GM18499 (cell line): ENCODE measurements at regions not wholly inside any gene's neighbourhood (a gene's known extent, or its start where the extent isn't known, plus 50 kb on each side); places are given as distances from the start of the nearest gene placed in this dataset.
"Not testable (repeated sequence)": the region's sequence is repeated elsewhere in the genome, so short reads cannot be mapped to it uniquely, and the experiment has no call there.

Source experiments
- ATAC-seq: cut with Tn5 transposase; IDR thresholded peaks from one replicate; pipeline ENCODE4 v1.9.1; 2021; ENCODE audit warnings: moderate number of reproducible peaks; ENCODE audit not compliant: insufficient read depth, unreplicated experiment

DNA sequence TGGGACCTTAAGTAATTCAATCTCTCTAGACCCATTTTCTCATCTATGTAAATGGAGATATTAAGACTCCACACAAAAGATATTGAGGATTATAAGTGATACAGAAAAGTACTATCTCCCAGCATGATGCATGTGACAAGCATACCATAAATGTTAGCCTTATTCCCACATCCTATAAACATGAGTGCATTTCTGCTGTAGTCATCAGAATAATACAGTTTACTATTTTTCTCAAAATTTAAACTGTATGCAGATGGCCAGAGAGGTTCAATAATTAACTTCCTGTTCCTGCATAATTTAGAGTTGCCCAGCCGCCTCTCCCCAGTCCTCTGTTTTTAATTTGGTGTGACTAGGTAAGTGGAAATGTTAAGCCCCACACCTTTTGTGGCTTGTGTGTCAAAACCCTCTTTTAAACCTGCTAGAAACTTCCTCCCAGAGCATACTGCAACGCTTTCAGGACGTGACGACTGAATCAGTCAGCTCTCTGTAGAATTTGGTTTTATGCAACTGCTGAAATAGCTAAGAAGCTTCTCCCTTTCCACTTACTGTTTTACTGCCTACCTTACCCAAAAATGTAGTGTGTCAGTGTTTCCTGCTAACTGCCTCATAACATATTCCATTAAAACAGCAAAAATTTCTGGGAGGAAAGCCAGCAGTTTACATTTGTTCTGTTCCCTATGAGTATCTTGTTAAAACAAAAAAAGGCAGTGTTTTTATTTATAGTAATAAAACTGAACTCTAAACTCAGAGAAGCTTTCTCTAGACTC lies 1037.9 kb downstream of the EPHA3 start:
- ATAC-seq, result no peak

DNA sequence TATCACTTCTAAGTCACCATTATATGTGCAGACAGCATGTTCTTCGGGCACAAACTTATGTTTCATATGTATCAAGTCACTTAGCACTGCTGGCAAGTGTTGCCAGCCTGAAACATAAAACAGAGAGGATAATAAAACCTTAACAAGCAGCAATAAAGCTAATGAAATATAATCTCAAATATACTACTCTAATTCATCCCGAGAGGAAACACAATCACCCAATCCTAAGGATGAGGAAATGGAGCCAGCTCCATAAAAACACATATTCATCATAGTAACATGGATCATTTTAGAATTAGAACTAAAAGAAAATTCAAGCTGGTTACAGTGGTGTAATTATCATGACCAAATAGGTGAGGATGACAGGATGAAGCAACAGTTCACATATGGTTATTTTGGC lies 1072.7 kb downstream of the EPHA3 start:
- no peak for ATAC-seq

DNA sequence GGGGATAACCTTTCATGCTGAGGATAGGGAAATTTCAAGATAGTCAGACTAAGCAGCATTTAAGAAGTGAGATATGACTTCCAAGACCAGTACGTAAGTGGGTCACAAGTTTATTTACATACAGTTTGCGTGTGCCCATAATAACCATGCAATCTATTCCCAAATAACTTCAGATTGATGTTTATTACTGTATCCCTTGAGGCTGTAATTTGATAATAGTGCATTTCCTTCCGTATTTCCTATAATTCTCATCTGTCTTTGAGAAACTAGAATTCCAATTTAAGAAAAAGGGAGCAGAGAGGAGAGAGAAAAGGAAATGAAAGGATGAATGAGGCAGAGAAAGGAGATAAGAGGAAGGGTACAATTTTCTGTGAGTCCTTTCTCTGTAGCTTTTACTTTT lies 1073.1 kb downstream of the EPHA3 start:
- ATAC-seq, result no peak

DNA sequence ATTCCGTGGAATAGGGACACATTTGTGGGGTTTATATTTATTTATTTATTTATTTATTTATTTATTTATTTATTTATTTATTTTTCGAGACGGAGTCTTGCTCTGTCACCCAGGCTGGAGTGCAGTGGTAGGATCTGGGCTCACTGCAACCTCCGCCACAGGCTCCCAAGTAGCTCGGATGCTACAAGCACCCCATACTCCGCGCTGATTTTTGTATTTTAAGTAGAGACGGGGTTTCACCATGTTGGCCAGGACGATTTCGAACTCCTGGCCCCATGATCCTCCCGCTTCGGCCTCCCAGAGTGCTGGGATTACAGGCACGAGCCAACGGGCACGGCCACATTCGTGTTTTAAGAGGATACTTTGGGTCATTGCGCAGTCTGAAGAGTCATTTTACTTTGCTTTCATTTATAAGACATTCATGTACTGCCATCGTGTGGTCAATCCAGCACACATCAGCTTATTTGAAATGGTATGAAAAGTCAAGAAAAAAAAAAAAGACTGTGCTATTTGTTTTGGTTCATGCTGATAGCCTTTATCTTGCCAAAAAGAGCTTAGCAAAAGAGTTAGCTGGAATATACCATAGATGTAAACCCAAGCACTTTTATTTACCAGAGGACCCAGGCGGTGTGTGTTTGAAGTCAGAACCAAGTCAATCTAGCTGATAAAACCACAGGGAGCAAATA lies 1075.0 kb downstream of the EPHA3 start:
- ATAC-seq, result peak; percentile 90

DNA sequence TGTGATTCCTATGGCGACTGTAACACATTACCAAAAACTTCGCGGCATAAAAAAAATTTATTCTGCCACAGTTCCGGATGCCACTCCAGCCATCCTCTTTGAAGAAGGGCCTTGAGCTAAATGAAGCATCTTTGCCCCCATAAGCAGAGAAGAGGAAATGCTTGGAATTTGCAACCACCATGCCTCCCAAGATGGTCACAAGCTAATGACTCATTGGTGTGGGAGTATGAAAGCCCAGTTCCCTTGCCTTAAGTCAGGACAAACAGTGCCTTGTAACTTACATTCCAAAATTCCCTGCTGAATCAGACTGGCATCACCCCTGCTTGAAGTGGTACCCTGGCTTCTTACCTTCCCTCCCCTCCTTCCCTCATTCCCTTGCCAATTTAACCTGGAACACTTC lies 1077.4 kb downstream of the EPHA3 start:
- no peak for ATAC-seq

DNA sequence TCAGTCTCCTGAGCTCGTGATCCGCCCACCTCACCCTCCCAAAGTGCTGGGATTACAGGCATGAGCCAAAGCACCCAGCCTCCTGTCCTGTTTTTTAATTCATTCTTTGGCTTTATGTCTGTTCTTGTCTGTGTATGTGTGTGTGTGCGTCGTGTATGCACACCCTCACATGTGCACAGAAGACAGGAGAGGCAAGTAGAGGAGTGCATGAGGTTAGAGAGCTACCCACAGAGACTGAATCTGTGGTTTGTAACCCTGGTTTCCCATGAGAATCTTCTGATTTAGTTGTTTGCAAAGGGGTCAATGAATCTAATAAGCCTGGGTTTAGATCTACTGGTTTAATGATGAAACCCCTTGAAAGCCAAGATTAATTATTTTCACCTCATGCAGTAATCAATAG lies 1090.0 kb downstream of the EPHA3 start:
- not testable (repeated sequence) for ATAC-seq

DNA sequence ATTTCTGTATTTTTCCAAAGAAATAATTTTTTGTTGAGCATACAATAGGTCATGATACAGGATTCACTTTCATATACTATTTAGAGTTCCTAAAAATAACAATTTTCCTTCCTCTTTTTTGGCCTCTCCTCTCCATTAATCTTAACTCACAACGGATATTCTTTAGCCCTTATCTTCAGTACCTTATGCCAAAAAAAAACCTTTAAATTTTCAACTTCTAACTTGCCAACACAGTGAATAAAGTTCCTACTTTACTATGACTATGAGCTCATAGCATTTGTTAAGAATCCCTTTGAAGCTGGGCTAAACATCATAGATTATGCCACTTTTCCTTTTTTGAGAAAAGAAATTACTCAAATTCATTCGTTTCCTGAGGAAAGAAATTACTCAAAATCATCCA lies 1095.5 kb downstream of the EPHA3 start:
- ATAC-seq, result not testable (repeated sequence)

DNA sequence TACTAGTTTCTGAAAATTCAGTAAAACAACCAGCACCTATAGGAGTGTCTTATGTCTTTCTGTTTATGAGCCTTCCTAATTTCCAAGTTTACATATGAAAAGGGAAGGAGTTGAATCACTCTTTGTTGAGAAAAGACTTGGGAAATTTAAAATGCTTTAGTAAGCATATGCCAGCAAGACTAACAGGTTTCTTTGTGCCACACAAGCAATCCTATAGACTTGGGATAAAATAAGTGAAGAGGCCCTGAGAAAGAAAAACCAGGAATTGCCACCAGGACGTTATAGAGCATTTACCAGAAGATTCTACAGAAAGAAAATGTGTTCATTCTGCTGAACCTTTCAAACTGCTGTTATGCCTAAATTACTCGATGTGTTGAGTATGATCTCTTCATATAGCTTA lies 1099.1 kb downstream of the EPHA3 start:
- not testable (repeated sequence) for ATAC-seq

DNA sequence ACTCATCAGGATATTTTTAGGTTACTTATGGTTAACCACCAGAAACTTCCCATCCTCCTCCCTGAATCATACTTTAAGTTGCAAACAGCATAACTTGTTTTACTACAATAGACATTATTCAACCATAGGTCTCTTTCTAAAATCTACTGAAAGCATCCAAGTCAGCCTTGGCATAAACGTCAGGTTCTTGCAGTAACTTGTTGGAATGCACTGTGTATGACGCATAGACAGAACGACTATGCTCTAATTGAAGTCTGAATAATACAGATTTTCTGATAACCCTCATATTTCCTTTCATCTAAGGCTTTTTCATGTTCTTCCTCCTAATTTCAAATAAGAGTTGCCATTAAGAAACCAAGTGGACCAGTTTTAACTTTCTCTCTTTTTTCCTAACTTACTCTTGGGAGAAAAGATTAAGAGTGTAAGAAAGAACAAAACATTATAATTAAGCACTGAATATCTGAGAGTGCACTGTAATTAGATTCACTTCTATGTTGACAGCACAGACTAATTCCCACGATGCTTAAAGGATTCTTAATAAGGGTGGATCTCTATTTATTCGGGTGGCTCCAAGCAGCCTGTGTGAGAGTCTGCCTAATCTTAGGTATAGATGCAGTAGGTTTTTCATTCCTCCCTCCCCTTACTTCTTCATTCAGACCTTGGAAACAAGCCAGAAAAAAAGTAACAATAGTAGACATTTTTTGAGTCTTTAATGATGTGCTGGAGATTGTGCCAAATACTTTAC lies 1100.1 kb downstream of the EPHA3 start:
- not testable (repeated sequence) for ATAC-seq

DNA sequence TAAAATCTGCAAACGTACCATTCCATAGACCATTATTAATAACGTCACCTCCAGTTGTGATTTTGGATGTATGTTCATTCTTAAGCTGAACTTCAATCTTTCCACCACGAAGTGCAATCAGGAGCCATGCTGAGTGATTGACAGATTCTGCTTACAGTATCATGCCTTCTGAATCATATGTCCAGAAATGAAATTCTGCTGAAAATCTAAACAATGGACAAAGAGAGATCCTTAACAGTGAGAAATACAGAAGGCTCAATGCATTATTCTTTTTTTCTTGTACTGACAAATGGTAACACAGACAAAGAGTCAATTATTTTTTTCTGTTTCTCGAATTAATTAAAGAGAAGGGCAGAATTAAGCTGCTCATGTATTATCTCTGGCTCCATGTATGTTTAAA lies 1114.5 kb downstream of the EPHA3 start:
- no peak for ATAC-seq

DNA sequence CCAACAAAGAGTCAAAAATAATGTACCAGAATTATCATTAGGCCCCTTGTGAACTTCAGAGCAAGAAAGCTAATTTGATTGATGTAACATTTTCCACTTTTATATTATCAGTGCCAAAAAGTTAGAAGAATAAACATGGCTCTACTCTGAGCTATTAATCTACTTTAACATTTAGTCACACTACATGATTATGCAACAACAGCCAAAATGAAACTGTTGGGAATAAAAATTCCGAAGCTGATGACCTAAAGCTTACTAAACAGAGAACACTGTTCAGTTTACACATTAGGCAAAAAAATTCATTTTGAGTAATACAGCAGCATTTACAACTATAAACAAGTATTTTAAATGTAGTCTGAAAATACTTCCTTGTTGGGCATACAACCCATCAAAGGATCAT lies 1134.1 kb downstream of the EPHA3 start:
- ATAC-seq, result no peak

DNA sequence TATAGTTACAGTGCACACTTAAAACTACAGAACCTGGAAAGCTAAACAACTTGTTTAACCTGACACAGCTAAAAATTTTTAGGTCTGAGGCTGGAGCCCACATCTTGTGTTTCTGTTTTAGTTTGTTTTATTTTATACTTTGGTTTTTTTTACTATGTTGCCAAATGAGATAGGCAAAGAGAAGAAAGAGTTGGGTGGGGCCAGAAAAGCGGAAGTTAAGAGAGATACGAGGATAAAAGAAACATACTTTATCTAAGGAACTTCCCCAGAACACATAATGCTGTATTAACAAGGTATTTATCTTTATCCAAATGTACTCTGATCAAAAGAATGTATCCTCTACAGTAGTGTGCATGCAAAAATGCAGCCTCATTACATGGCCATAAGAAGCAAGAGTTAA lies 1145.7 kb downstream of the EPHA3 start:
- ATAC-seq, result no peak

DNA sequence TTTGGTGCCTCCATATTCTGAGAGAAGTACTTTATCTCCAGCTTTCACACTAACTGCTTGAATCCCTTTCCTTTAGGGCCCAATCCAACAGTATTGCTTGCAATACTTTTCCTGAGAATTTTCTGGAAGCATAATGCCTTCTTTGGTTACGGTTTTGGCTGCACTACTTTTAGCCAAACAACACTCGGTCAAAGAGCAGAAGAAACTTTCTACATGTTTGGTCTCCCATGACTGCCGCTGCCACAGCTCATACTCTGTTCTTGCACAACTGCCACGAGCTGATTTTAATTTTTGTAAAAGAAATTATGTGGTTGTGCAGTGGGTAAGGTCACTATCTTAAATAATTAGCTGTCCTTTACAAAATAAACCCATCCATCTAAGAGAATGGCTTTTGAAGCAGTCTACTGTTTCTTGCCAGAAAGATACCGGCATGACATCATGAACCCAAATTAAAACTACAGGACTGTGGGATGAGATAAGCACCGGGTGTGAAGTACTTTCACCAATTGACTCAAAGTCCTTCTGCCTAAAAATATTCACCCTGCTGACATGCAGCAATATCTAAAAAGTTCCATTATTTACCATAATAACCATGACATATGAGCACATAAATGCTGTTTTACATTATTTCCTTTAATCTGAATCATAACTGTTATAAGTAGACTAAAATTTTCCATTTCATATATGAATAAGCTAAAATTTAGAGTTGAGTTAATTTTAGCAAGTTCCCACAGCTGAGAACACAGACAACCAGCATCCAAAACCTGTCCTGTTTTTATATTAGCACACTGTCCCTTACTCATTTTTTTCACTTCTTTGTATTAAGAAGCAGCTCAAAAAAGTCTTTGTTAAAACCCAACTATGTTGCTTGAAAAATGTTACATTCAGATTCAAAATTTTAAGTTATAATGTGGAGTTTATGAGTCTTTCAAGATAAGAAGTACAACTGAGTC lies 1154.3 kb downstream of the EPHA3 start:
- no peak for ATAC-seq
